Activated CD8-positive, alpha-beta memory T cell treated with anti-CD3 and anti-CD28 coated beads for 36 hours (primary cell): ENCODE measurements at regions not wholly inside any gene's neighbourhood (a gene's known extent, or its start where the extent isn't known, plus 50 kb on each side); places are given as distances from the start of the nearest gene placed in this dataset.
"Not testable (repeated sequence)": the region's sequence is repeated elsewhere in the genome, so short reads cannot be mapped to it uniquely, and the experiment has no call there.

Experiments
- CTCF ChIA-PET: fragments of 350-600 bp; sonication (Branson Sonifier 250); formaldehyde crosslinking; loops from one replicate; lab custom pipeline; 2021; ENCODE audit warnings: antibody characterized with exemption; lab: Charles Lee
- POLR2A ChIA-PET: fragments of 350-600 bp; sonication (Branson Sonifier 250); formaldehyde crosslinking; loops from one replicate; lab custom pipeline; 2021; ENCODE audit warnings: antibody characterized with exemption; lab: Charles Lee

GRCh38 chr1:143848859-143849258 lies 122.9 kb downstream of the FAM72C start:
- POLR2A ChIA-PET, CTCF ChIA-PET: not testable (repeated sequence)

- POLR2A ChIA-PET, CTCF ChIA-PET: not testable (repeated sequence)
Measured at GRCh38 chr1:143845193-143845592, 126.6 kb downstream of the FAM72C start.

- POLR2A ChIA-PET, CTCF ChIA-PET: not testable (repeated sequence)
Measured at GRCh38 chr1:143842058-143842457, 129.7 kb downstream of the FAM72C start.

- POLR2A ChIA-PET, CTCF ChIA-PET: not testable (repeated sequence)
Measured at GRCh38 chr1:143839182-143839581, 132.6 kb downstream of the FAM72C start.

- POLR2A ChIA-PET, CTCF ChIA-PET: not testable (repeated sequence)
Measured at GRCh38 chr1:143838598-143838929, 133.2 kb downstream of the FAM72C start.

- CTCF ChIA-PET, POLR2A ChIA-PET: not testable (repeated sequence)
Measured at GRCh38 chr1:143837924-143838597, 133.7 kb downstream of the FAM72C start.

- POLR2A ChIA-PET, CTCF ChIA-PET: not testable (repeated sequence)
Measured at GRCh38 chr1:143833376-143833775, 138.4 kb downstream of the FAM72C start.

GRCh38 chr1:143832379-143832716 lies 139.4 kb downstream of the FAM72C start:
- CTCF ChIA-PET, POLR2A ChIA-PET: not testable (repeated sequence)

GRCh38 chr1:143831479-143832378 lies 140.1 kb downstream of the FAM72C start:
- POLR2A ChIA-PET, CTCF ChIA-PET: not testable (repeated sequence)

GRCh38 chr1:143826162-143826561 lies 145.6 kb downstream of the FAM72C start:
- CTCF ChIA-PET, POLR2A ChIA-PET: not testable (repeated sequence)

GRCh38 chr1:143824266-143824665 lies 147.5 kb downstream of the FAM72C start:
- POLR2A ChIA-PET, CTCF ChIA-PET: not testable (repeated sequence)

- CTCF ChIA-PET, result not testable (repeated sequence)
Measured at GRCh38 chr1:143820058-143820457, 151.7 kb downstream of the FAM72C start.

GRCh38 chr1:143816369-143816768 lies 155.4 kb downstream of the FAM72C start:
- POLR2A ChIA-PET, result not testable (repeated sequence)

More at GRCh38 chr1:143820058-143820457, 151.7 kb downstream of the FAM72C start:
- POLR2A ChIA-PET, result not testable (repeated sequence)

GRCh38 chr1:143805374-143805773 lies 166.4 kb downstream of the FAM72C start:
- CTCF ChIA-PET, POLR2A ChIA-PET: not testable (repeated sequence)

More at GRCh38 chr1:143816369-143816768, 155.4 kb downstream of the FAM72C start:
- CTCF ChIA-PET, result not testable (repeated sequence)

- POLR2A ChIA-PET, result not testable (repeated sequence)
Measured at GRCh38 chr1:143804707-143805356, 167.0 kb downstream of the FAM72C start.

GRCh38 chr1:143803927-143804411 lies 167.8 kb downstream of the FAM72C start:
- CTCF ChIA-PET, POLR2A ChIA-PET: not testable (repeated sequence)

More at GRCh38 chr1:143804707-143805356, 167.0 kb downstream of the FAM72C start:
- CTCF ChIA-PET, result not testable (repeated sequence)

- CTCF ChIA-PET, POLR2A ChIA-PET: not testable (repeated sequence)
Measured at GRCh38 chr1:143803095-143803494, 168.7 kb downstream of the FAM72C start.

GRCh38 chr1:143799568-143800187 lies 172.1 kb downstream of the FAM72C start:
- CTCF ChIA-PET, POLR2A ChIA-PET: not testable (repeated sequence)

GRCh38 chr1:143796369-143796768 lies 175.4 kb downstream of the FAM72C start:
- POLR2A ChIA-PET, result not testable (repeated sequence)

More at GRCh38 chr1:143796369-143796768, 175.4 kb downstream of the FAM72C start:
- CTCF ChIA-PET, result not testable (repeated sequence)
